ENCODE measurements at regions not wholly inside any gene's neighbourhood (a gene's known extent, or its start where the extent isn't known, plus 50 kb on each side); places are given as distances from the start of the nearest gene placed in this dataset.

GRCh38 chr15:46329876-46330275, 695.0 kb downstream of the SQOR start:
- H2BK120ac ChIP-seq (ENCODE audit: low read depth, low read length): no peak overlapping the region
- no TSS peak for BruUV-seq (replicated peaks)
- no peak overlapping the region for H4K91ac ChIP-seq (ENCODE audit: insufficient read depth, low read depth, low read length)
- H3K23ac ChIP-seq (ENCODE audit: low read depth, low read length): no peak overlapping the region
- no peak overlapping the region for H3K4me2 ChIP-seq (ENCODE audit: low read depth, low read length)
- DNase-seq (no peak), ATAC-seq (ENCODE audit: low read depth) (no peak)
- no peak overlapping the region for H3K9ac ChIP-seq (ENCODE audit: low read depth, low read length)
- no peak overlapping the region for H3K18ac ChIP-seq (ENCODE audit: low read depth, low read length)
- no peak overlapping the region for H2AK5ac ChIP-seq (ENCODE audit: low read depth, low read length)
- ChIA-PET POLR2A (ENCODE audit: unreplicated experiment) (no interaction called here), CTCF (interaction anchor here (0.6 kb wide), 1 partner anchor 62 kb away, joined by 3 read pairs; no protein-coding TSS in a partner anchor)
- no peak overlapping the region for H2BK5ac ChIP-seq (ENCODE audit: low read depth, low read length, poor library complexity, severe bottlenecking)
- H3K27me3 ChIP-seq (ENCODE audit: control insufficient read depth, insufficient read depth, low read length): no peaks in the 10 kb centered on the region
- no peak overlapping the region for H2AK9ac ChIP-seq (replicated peaks; ENCODE audit: low read depth, low read length, poor library complexity)
- no peaks in the 10 kb centered on the region for H3K9me3 ChIP-seq (ENCODE audit: control insufficient read depth, insufficient read depth, low read length)
- no peak overlapping the region for H3K27ac ChIP-seq (ENCODE audit: insufficient read depth, low read length)
- H2BK20ac ChIP-seq (ENCODE audit: low read depth, low read length): no peak overlapping the region
- H3K56ac ChIP-seq (ENCODE audit: extremely low read depth, insufficient read depth, low read length): no peak overlapping the region
- H3K36me3 ChIP-seq (ENCODE audit: control insufficient read depth, insufficient read depth, low read length): no peaks in the 10 kb centered on the region
- no peak overlapping the region for H3K14ac ChIP-seq (replicated peaks; ENCODE audit: low read depth, low read length)
- no peaks in the 10 kb centered on the region for H3K9me1 ChIP-seq (ENCODE audit: insufficient read depth, low read length)
- H2AFZ ChIP-seq (replicated peaks; ENCODE audit: low read length, poor library complexity): no peak overlapping the region
- in situ Hi-C loops (cut with MboI; ENCODE audit: low sequenced_read_pairs): no loop called here
- no CpG with 5 or more reads among the region's 1 CpG for WGBS, 2 experiments (ENCODE audit: extremely low coverage in 2 of 2, insufficient read length in 1 of 2)
- intact Hi-C loops (cut with micrococcal nuclease): no loop called here
- no peak overlapping the region for H4K5ac ChIP-seq (ENCODE audit: low read depth, low read length)
- dilution Hi-C loops (cut with HindIII; ENCODE audit: low sequenced_read_pairs, unreplicated experiment): no loop called here
- H4K20me1 ChIP-seq (ENCODE audit: insufficient read depth, low read length): no peaks in the 10 kb centered on the region
- H3K79me1 ChIP-seq (ENCODE audit: low read depth in 1 of 2, low read length in 2 of 2): no peaks in the 10 kb centered on the region
- no peaks in the 10 kb centered on the region for H3K4me1 ChIP-seq (ENCODE audit: control insufficient read depth, insufficient read depth, low read length)
- H4K8ac ChIP-seq (ENCODE audit: low read depth in 2 of 2, low read length in 2 of 2): no peak overlapping the region
- no peak overlapping the region for H3K4ac ChIP-seq (ENCODE audit: low read depth, low read length)
- H2BK15ac ChIP-seq (ENCODE audit: low read depth, low read length): no peak overlapping the region
- H3K4me3 ChIP-seq (ENCODE audit: insufficient read depth, low read depth, low read length): no peak overlapping the region
- TF ChIP-seq CEBPB (IDR thresholded peaks at IDR 0.05; ENCODE audit: low read depth, low read length) (peak; percentile 74), MAZ (IDR thresholded peaks at IDR 0.05; ENCODE audit: borderline replicate concordance, low read depth, low read length) (no peak)

Data from IMR-90 (cell line).